GM19324 (cell line): ENCODE measurements at regions not wholly inside any gene's neighbourhood (a gene's known extent, or its start where the extent isn't known, plus 50 kb on each side); places are given as distances from the start of the nearest gene placed in this dataset.

Experiments used
- ATAC-seq: cut with Tn5 transposase; IDR thresholded peaks from one replicate; pipeline ENCODE4 v1.9.1; 2021; ENCODE audit warnings: mild to moderate bottlenecking, moderate library complexity; ENCODE audit not compliant: unreplicated experiment, low FRiP score

GRCh38 chr11:120061036-120061760 is 76.7 kb downstream of the TRIM29 start:
- ATAC-seq = no peak

- no peak for ATAC-seq
Observed at GRCh38 chr11:120060512-120060911, 77.4 kb downstream of the TRIM29 start.

- ATAC-seq = no peak
Observed at GRCh38 chr11:120058931-120059330, 79.0 kb downstream of the TRIM29 start.

GRCh38 chr11:120057595-120058581 is 80.0 kb downstream of the TRIM29 start:
- no peak for ATAC-seq

GRCh38 chr11:120057028-120057330 is 80.9 kb downstream of the TRIM29 start:
- ATAC-seq = no peak

- ATAC-seq = no peak
Observed at GRCh38 chr11:120056301-120057027, 81.4 kb downstream of the TRIM29 start.

- no peak for ATAC-seq
Observed at GRCh38 chr11:120055646-120056045, 82.3 kb downstream of the TRIM29 start.

- ATAC-seq = no peak
Observed at GRCh38 chr11:120054753-120055045, 83.2 kb downstream of the TRIM29 start.

- ATAC-seq = no peak
Observed at GRCh38 chr11:120054016-120054752, 83.7 kb downstream of the TRIM29 start.

GRCh38 chr11:120052196-120052775 is 85.6 kb downstream of the TRIM29 start:
- ATAC-seq = no peak

- no peak for ATAC-seq
Observed at GRCh38 chr11:120044011-120044675, 93.8 kb downstream of the TRIM29 start.

GRCh38 chr11:120043328-120043945 is 94.5 kb downstream of the TRIM29 start:
- ATAC-seq = no peak

- no peak for ATAC-seq
Observed at GRCh38 chr11:120041625-120042024, 96.3 kb downstream of the TRIM29 start.

GRCh38 chr11:120040151-120040840 is 97.6 kb downstream of the TRIM29 start:
- ATAC-seq = no peak

- ATAC-seq = no peak
Observed at GRCh38 chr11:120039039-120039438, 98.9 kb downstream of the TRIM29 start.

GRCh38 chr11:120037111-120037510 is 100.8 kb downstream of the TRIM29 start:
- ATAC-seq = no peak

- ATAC-seq = no peak
Observed at GRCh38 chr11:120035756-120036155, 102.2 kb downstream of the TRIM29 start.

GRCh38 chr11:120034881-120035630 is 102.9 kb downstream of the TRIM29 start:
- no peak for ATAC-seq
